Panc1 (cell line): ENCODE measurements at regions not wholly inside any gene's neighbourhood (a gene's known extent, or its start where the extent isn't known, plus 50 kb on each side); places are given as distances from the start of the nearest gene placed in this dataset.

ENCODE experiments used
- ATAC-seq: fragments of 200-7000 bp; cut with Tn5 transposase; 2 replicates; pipeline ENCODE4 v1.9.1; 2020; ENCODE audit warnings: mild to moderate bottlenecking, moderate library complexity
- BruUV-seq: library from RNA; stranded (reverse); fragments of 400-500 nt; replicated peaks from 2 replicates; lab custom pipeline; 2021; lab: Mats Ljungman, UMichigan
- CTCF ChIA-PET: fragments of 300-600 bp; sonication (Branson Sonifier 250); formaldehyde crosslinking; loops from one replicate; lab custom pipeline; 2022; ENCODE audit warnings: antibody characterized with exemption; lab: Charles Lee
- POLR2A ChIA-PET: fragments of 300-600 bp; sonication (Branson Sonifier 250); formaldehyde crosslinking; loops from one replicate; lab custom pipeline; 2022; ENCODE audit warnings: antibody characterized with exemption; lab: Charles Lee
- DNase-seq: peaks from one replicate; pipeline ENCODE4 v3.0.0-alpha.2; 2010; ENCODE audit warnings: low read depth, low spot score
- H3K27ac ChIP-seq: 2 replicates; pipeline ENCODE4 v1.5.1; 2011; ENCODE audit warnings: mild to moderate bottlenecking, low read length, inconsistent platforms
- H3K27me3 ChIP-seq: fragments of 200-500 bp; sonication (Bioruptor generic); 2 replicates; pipeline ENCODE4 v1.6.0; 2014; ENCODE audit warnings: low read length, inconsistent platforms; ENCODE audit not compliant: control insufficient read depth, insufficient read depth
- H3K36me3 ChIP-seq: fragments of 200-500 bp; sonication (Bioruptor generic); 2 replicates; pipeline ENCODE4 v1.5.1; 2014; ENCODE audit warnings: inconsistent platforms, mild to moderate bottlenecking, low read length, moderate library complexity; ENCODE audit not compliant: control insufficient read depth, insufficient read depth
- H3K4me1 ChIP-seq: 2 replicates; pipeline ENCODE4 v1.5.1; 2011; ENCODE audit warnings: inconsistent platforms, mild to moderate bottlenecking, low read length, moderate library complexity; ENCODE audit not compliant: control insufficient read depth, insufficient read depth
- H3K4me3 ChIP-seq, 2 experiments: 2 replicates each; pipeline ENCODE4 v1.5.1; 2011 to 2012; ENCODE audit warnings: low read depth in 2 of 2, low read length in 2 of 2, mild to moderate bottlenecking in 2 of 2, inconsistent platforms in 1 of 2, moderate library complexity in 1 of 2
- H3K9me3 ChIP-seq: fragments of 200-500 bp; sonication (Bioruptor generic); 2 replicates; pipeline ENCODE4 v1.5.1; 2014; ENCODE audit warnings: low read depth, mild to moderate bottlenecking, inconsistent platforms, low read length, moderate library complexity; ENCODE audit not compliant: control insufficient read depth, insufficient read depth
- CTCF ChIP-seq: fragments of 450-650 bp; IDR thresholded peaks from 2 replicates; pipeline ENCODE4 v1.5.1; 2017; ENCODE audit warnings: mild to moderate bottlenecking
- POLR2AphosphoS5 ChIP-seq: IDR thresholded peaks from 2 replicates; pipeline ENCODE4 v1.6.1; 2012; ENCODE audit warnings: mild to moderate bottlenecking, low read depth, low read length, moderate library complexity
- SIN3A ChIP-seq: IDR thresholded peaks from 2 replicates; pipeline ENCODE4 v1.6.1; 2012; ENCODE audit warnings: low read depth, mild to moderate bottlenecking, low read length, moderate library complexity, borderline replicate concordance; ENCODE audit not compliant: insufficient read depth
- TCF7L2 ChIP-seq: IDR thresholded peaks from 2 replicates; pipeline ENCODE4 v1.6.1; 2011; ENCODE audit warnings: mild to moderate bottlenecking, low read depth, low read length, inconsistent platforms
- in situ Hi-C: cut with HindIII; loops from 2 replicates; pipeline ENCODE4 v1.10.0; 2016; ENCODE audit warnings: low sequenced_read_pairs, low pct_unique_long_range_greater_than_20kb
- intact Hi-C: fragments of 100-400 bp; cut with micrococcal nuclease; formaldehyde crosslinking; loops from one replicate; pipeline ENCODE4 v1.10.0; 2022; ENCODE audit not compliant: unreplicated experiment
- TF ChIP-seq, protein P1 (sequence below), 2 experiments: IDR thresholded peaks; 2 replicates each; pipeline ENCODE4 v1.6.1; 2011 to 2012; ENCODE audit warnings: low read depth in 2 of 2, control low read depth in 1 of 2, low read length in 1 of 2, mild to moderate bottlenecking in 1 of 2, moderate library complexity in 1 of 2; ENCODE audit not compliant: insufficient read depth in 1 of 2

- Histone ChIP-seq H3K4me1 (no peaks in the 10 kb centered on the region), H3K4me3 (no peak overlapping the region), H3K36me3 (no peaks in the 10 kb centered on the region), H3K27me3 (no peaks in the 10 kb centered on the region), H3K27ac (no peak overlapping the region), H3K9me3 (no peaks in the 10 kb centered on the region)
- ChIA-PET CTCF (no interaction called here), POLR2A (no interaction called here)
- in situ Hi-C loops = no loop called here
- DNase-seq (no peak), ATAC-seq (no peak)
- no TSS peak for BruUV-seq
- TF ChIP-seq SIN3A = no peak
- TF ChIP-seq, protein P1, sequence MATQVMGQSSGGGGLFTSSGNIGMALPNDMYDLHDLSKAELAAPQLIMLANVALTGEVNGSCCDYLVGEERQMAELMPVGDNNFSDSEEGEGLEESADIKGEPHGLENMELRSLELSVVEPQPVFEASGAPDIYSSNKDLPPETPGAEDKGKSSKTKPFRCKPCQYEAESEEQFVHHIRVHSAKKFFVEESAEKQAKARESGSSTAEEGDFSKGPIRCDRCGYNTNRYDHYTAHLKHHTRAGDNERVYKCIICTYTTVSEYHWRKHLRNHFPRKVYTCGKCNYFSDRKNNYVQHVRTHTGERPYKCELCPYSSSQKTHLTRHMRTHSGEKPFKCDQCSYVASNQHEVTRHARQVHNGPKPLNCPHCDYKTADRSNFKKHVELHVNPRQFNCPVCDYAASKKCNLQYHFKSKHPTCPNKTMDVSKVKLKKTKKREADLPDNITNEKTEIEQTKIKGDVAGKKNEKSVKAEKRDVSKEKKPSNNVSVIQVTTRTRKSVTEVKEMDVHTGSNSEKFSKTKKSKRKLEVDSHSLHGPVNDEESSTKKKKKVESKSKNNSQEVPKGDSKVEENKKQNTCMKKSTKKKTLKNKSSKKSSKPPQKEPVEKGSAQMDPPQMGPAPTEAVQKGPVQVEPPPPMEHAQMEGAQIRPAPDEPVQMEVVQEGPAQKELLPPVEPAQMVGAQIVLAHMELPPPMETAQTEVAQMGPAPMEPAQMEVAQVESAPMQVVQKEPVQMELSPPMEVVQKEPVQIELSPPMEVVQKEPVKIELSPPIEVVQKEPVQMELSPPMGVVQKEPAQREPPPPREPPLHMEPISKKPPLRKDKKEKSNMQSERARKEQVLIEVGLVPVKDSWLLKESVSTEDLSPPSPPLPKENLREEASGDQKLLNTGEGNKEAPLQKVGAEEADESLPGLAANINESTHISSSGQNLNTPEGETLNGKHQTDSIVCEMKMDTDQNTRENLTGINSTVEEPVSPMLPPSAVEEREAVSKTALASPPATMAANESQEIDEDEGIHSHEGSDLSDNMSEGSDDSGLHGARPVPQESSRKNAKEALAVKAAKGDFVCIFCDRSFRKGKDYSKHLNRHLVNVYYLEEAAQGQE (IDR thresholded peaks at IDR 0.05; ENCODE audit: insufficient read depth in 1 of 2, low read depth in 2 of 2, low read length in 1 of 2) = no peak
- TF ChIP-seq TCF7L2 = no peak
- no peak for TF ChIP-seq CTCF
- TF ChIP-seq POLR2AphosphoS5 = no peak
- intact Hi-C loops = no loop called here
These were observed 252.3 kb downstream of the CHD9NB start for GRCh38 chr16:52800432-52800831.

GRCh38 chr16:52799149-52799548, 252.2 kb upstream of the TOX3 start:
- Histone ChIP-seq H3K36me3 (no peaks in the 10 kb centered on the region), H3K9me3 (no peaks in the 10 kb centered on the region), H3K4me1 (no peaks in the 10 kb centered on the region), H3K27ac (no peak overlapping the region), H3K4me3 (no peak overlapping the region), H3K27me3 (no peaks in the 10 kb centered on the region)
- DNase-seq (no peak), ATAC-seq (no peak)
- TF ChIP-seq POLR2AphosphoS5 = no peak
- ChIA-PET CTCF (no interaction called here), POLR2A (no interaction called here)
- BruUV-seq = no TSS peak
- in situ Hi-C loops (no loop called here), intact Hi-C loops (no loop called here)

DNA sequence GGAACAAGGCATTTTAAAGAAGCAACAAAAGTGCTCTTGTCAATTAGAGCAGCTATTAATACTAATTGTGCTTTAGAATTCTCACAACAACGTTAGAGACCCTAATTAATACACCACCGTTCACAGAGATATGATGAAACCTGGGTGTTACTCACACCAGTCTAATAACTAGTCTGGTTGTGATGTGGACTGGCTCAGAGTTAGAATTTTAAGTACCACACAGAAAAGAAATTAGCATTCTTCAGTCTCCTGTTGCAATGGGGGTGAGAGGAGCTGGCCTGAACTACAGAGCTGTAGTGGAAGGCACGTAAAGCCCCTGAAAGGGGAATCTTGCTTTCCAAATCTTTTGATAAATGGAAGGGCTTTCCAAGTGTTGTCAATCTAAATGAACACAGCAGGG, 240.8 kb upstream of the TOX3 start:
- POLR2A ChIA-PET = no interaction called here
- in situ Hi-C loops = no loop called here

More for the DNA sequence above, 240.8 kb upstream of the TOX3 start:
- H3K9me3 ChIP-seq = no peaks in the 10 kb centered on the region
- H3K4me1 ChIP-seq = no peaks in the 10 kb centered on the region
- no peaks in the 10 kb centered on the region for H3K36me3 ChIP-seq
- no TSS peak for BruUV-seq
- TF ChIP-seq, protein P1 (IDR thresholded peaks at IDR 0.05; ENCODE audit: insufficient read depth in 1 of 2, low read depth in 2 of 2, low read length in 1 of 2) = no peak
- no peak for TF ChIP-seq SIN3A
- no peak for TF ChIP-seq CTCF
- no peak for TF ChIP-seq POLR2AphosphoS5
- TF ChIP-seq TCF7L2 = no peak
- no peaks in the 10 kb centered on the region for H3K27me3 ChIP-seq
- no peak overlapping the region for H3K4me3 ChIP-seq
- ATAC-seq (no peak), DNase-seq (no peak)
- no peak overlapping the region for H3K27ac ChIP-seq
- CTCF ChIA-PET = no interaction called here
- intact Hi-C loops = no loop called here
